ENCODE measurements at regions not wholly inside any gene's neighbourhood (a gene's known extent, or its start where the extent isn't known, plus 50 kb on each side); places are given as distances from the start of the nearest gene placed in this dataset.

DNA sequence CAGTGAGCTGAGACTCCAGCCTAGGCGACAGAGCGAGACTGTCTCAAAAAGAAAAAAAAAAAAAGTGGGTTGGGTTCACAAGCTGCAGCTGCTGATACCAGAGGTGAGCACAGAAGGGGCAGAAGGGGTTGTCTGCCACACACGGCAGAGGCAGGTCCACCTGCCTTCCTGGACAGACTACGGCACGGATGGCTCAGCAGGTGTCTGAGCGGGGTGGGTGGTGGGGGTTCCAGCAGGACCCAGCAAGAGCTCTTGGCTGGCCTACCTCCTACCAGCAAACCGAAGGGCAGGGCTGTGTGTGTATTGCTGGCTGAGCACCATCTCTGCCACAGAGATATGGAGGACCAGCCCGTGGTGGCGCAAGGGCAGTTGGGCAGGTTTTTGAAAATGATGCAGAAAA lies 130.4 kb upstream of the ASB18 start:
- TF ChIP-seq, protein P1, sequence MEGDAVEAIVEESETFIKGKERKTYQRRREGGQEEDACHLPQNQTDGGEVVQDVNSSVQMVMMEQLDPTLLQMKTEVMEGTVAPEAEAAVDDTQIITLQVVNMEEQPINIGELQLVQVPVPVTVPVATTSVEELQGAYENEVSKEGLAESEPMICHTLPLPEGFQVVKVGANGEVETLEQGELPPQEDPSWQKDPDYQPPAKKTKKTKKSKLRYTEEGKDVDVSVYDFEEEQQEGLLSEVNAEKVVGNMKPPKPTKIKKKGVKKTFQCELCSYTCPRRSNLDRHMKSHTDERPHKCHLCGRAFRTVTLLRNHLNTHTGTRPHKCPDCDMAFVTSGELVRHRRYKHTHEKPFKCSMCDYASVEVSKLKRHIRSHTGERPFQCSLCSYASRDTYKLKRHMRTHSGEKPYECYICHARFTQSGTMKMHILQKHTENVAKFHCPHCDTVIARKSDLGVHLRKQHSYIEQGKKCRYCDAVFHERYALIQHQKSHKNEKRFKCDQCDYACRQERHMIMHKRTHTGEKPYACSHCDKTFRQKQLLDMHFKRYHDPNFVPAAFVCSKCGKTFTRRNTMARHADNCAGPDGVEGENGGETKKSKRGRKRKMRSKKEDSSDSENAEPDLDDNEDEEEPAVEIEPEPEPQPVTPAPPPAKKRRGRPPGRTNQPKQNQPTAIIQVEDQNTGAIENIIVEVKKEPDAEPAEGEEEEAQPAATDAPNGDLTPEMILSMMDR (IDR thresholded peaks at IDR 0.05) = no peak
- TF ChIP-seq POLR2A (IDR thresholded peaks at IDR 0.05) (no peak), POLR2AphosphoS5 (IDR thresholded peaks at IDR 0.05) (no peak)

Measured in sigmoid colon (tissue), 4 donors.